ENCODE measurements at regions not wholly inside any gene's neighbourhood (a gene's known extent, or its start where the extent isn't known, plus 50 kb on each side); places are given as distances from the start of the nearest gene placed in this dataset.
A peak's percentile ranks its signal among the peaks of the same experiment; 100 is the strongest.
"Not testable (repeated sequence)": the region's sequence is repeated elsewhere in the genome, so short reads cannot be mapped to it uniquely, and the experiment has no call there.

- DNase-seq; intact Hi-C loops (cut with DNase I); ATAC-seq: not testable (repeated sequence)
These were observed 163.8 kb upstream of the FRG2C start for GRCh38 chr3:75500357-75500756.

GRCh38 chr3:75502171-75502570 lies 162.0 kb upstream of the FRG2C start:
- intact Hi-C loops (cut with DNase I); DNase-seq; ATAC-seq: not testable (repeated sequence)

GRCh38 chr3:75502769-75503756 lies 161.1 kb upstream of the FRG2C start:
- DNase-seq; ATAC-seq; intact Hi-C loops (cut with DNase I): not testable (repeated sequence)

GRCh38 chr3:75506603-75507002 lies 157.5 kb upstream of the FRG2C start:
- intact Hi-C loops (cut with DNase I): no loop called here

GRCh38 chr3:75507956-75508355 lies 156.2 kb upstream of the FRG2C start:
- DNase-seq; intact Hi-C loops (cut with DNase I); ATAC-seq: not testable (repeated sequence)

More at GRCh38 chr3:75506603-75507002, 157.5 kb upstream of the FRG2C start:
- ATAC-seq (no peak), DNase-seq (no peak)

- intact Hi-C loops (cut with DNase I); ATAC-seq; DNase-seq: not testable (repeated sequence)
These were observed 136.5 kb upstream of the FRG2C start for GRCh38 chr3:75527657-75528056.

GRCh38 chr3:75552095-75552494 lies 112.0 kb upstream of the FRG2C start:
- DNase-seq; ATAC-seq; intact Hi-C loops (cut with DNase I): not testable (repeated sequence)

- intact Hi-C loops (cut with DNase I); DNase-seq; ATAC-seq: not testable (repeated sequence)
These were observed 99.7 kb upstream of the FRG2C start for GRCh38 chr3:75564427-75564826.

- ATAC-seq; intact Hi-C loops (cut with DNase I); DNase-seq: not testable (repeated sequence)
These were observed 91.8 kb upstream of the FRG2C start for GRCh38 chr3:75572303-75572702.

GRCh38 chr3:75579091-75579490 lies 85.0 kb upstream of the FRG2C start:
- ATAC-seq; intact Hi-C loops (cut with DNase I); DNase-seq: not testable (repeated sequence)

- intact Hi-C loops (cut with DNase I); ATAC-seq; DNase-seq: not testable (repeated sequence)
These were observed 84.6 kb upstream of the FRG2C start for GRCh38 chr3:75579536-75579935.

- peak; percentile 24 for DNase-seq
- ATAC-seq; intact Hi-C loops (cut with DNase I): not testable (repeated sequence)
These were observed 83.9 kb upstream of the FRG2C start for GRCh38 chr3:75579981-75580782.

GRCh38 chr3:75582536-75582935 lies 81.6 kb upstream of the FRG2C start:
- ATAC-seq; DNase-seq; intact Hi-C loops (cut with DNase I): not testable (repeated sequence)

- DNase-seq; ATAC-seq; intact Hi-C loops (cut with DNase I): not testable (repeated sequence)
These were observed 81.0 kb upstream of the FRG2C start for GRCh38 chr3:75583116-75583515.

GRCh38 chr3:75587695-75588094 lies 76.4 kb upstream of the FRG2C start:
- intact Hi-C loops (cut with DNase I): not testable (repeated sequence)

GRCh38 chr3:75590382-75590781 lies 73.7 kb upstream of the FRG2C start:
- DNase-seq; intact Hi-C loops (cut with DNase I); ATAC-seq: not testable (repeated sequence)

More at GRCh38 chr3:75587695-75588094, 76.4 kb upstream of the FRG2C start:
- not testable (repeated sequence) for ATAC-seq, DNase-seq

GRCh38 chr3:75604286-75604934 lies 59.7 kb upstream of the FRG2C start:
- intact Hi-C loops (cut with DNase I); ATAC-seq: not testable (repeated sequence)

GRCh38 chr3:75607996-75608395 lies 56.1 kb upstream of the FRG2C start:
- ATAC-seq; intact Hi-C loops (cut with DNase I); DNase-seq: not testable (repeated sequence)

More at GRCh38 chr3:75604286-75604934, 59.7 kb upstream of the FRG2C start:
- DNase-seq: not testable (repeated sequence)

GRCh38 chr3:75609598-75609997 lies 54.5 kb upstream of the FRG2C start:
- ATAC-seq; intact Hi-C loops (cut with DNase I); DNase-seq: not testable (repeated sequence)

All from left cardiac atrium (tissue), 4 donors.